Spleen (tissue), 11 donors: ENCODE measurements at regions not wholly inside any gene's neighbourhood (a gene's known extent, or its start where the extent isn't known, plus 50 kb on each side); places are given as distances from the start of the nearest gene placed in this dataset.

ENCODE experiments used
- DNase-seq: peaks from one replicate; pipeline ENCODE4 v3.0.0-alpha.2; 2020
- H3K27ac ChIP-seq, 8 donors: fragments of 200-600 bp; sonication (generic) in 7 of 8; 1 replicate in 4 of 8; 2 replicates in 4 of 8; pipeline versions ENCODE4 v1.5.0 to v1.8.0; 2016 to 2021; ENCODE audit warnings: inconsistent platforms in 4 of 8, mild to moderate bottlenecking in 4 of 8, moderate library complexity in 1 of 8
- H3K27me3 ChIP-seq, 7 donors: fragments of 200-600 bp; sonication (generic) in 6 of 7; replicated peaks in 1 of 7; 1 replicate in 4 of 7; 2 replicates in 3 of 7; pipeline versions ENCODE4 v1.5.0 to v1.8.0; 2016 to 2021; ENCODE audit warnings: inconsistent platforms in 3 of 7, mild to moderate bottlenecking in 1 of 7
- H3K36me3 ChIP-seq, 6 donors: fragments of 200-600 bp; sonication (generic) in 5 of 6; 1 replicate in 4 of 6; 2 replicates in 2 of 6; pipeline versions ENCODE4 v1.5.0 to v1.8.0; 2016 to 2021; ENCODE audit warnings: inconsistent platforms in 2 of 6
- H3K4me1 ChIP-seq, 6 donors: fragments of 200-600 bp; sonication (generic) in 5 of 6; 1 replicate in 3 of 6; 2 replicates in 3 of 6; pipeline versions ENCODE4 v1.5.0 to v1.8.0; 2016 to 2021; ENCODE audit warnings: inconsistent platforms in 3 of 6
- H3K4me3 ChIP-seq, 8 donors: fragments of 200-600 bp; sonication (generic) in 7 of 8; 1 replicate in 4 of 8; 2 replicates in 4 of 8; pipeline versions ENCODE4 v1.5.0 to v1.8.0; 2016 to 2021; ENCODE audit warnings: inconsistent platforms in 4 of 8, mild to moderate bottlenecking in 4 of 8, moderate library complexity in 2 of 8
- H3K9me3 ChIP-seq, 8 donors: fragments of 200-600 bp; sonication (generic) in 7 of 8; 1 replicate in 4 of 8; 2 replicates in 4 of 8; pipeline versions ENCODE4 v1.5.0 to v1.8.0; 2016 to 2021; ENCODE audit warnings: inconsistent platforms in 4 of 8
- POLR2A ChIP-seq, 3 donors: fragments of 450-650 bp; IDR thresholded peaks; one replicate each; pipeline ENCODE4 v1.5.1; 2017; ENCODE audit warnings: antibody characterized with exemption in 3 of 3, mild to moderate bottlenecking in 1 of 3
- POLR2AphosphoS5 ChIP-seq, 3 donors: sonication (generic); formaldehyde crosslinking; IDR thresholded peaks; one replicate each; pipeline ENCODE4 v1.5.1; 2017; ENCODE audit warnings: antibody characterized with exemption in 3 of 3
- WGBS, 5 donors: extraction: QIAGEN DNeasy Blood & Tissue Kit in 3 of 5; methylation state at CpG; one replicate each; pipeline versions ENCODE4 v1.1.5 to v1.1.7; 2013 to 2018; 5-methylcytosine and 5-hydroxymethylcytosine counted together
- intact Hi-C: fragments of 100-400 bp; cut with DNase I; formaldehyde crosslinking; loops from one replicate; pipeline ENCODE4 v1.15.0; 2023; ENCODE audit warnings: low total_unique reads
- TF ChIP-seq, protein P1 (sequence below), 11 experiments: fragments of 200-600 bp in 7 of 11; fragments of 450-650 bp in 4 of 11; sonication (generic) in 4 of 11; IDR thresholded peaks in 8 of 11; conservative IDR thresholded peaks in 3 of 11; 1 replicate in 7 of 11; 2 replicates in 4 of 11; pipeline versions ENCODE4 v1.4.0 to v1.8.0; 2016 to 2021; ENCODE audit warnings: antibody characterized with exemption in 11 of 11, inconsistent platforms in 4 of 11, mild to moderate bottlenecking in 1 of 11
- donor health status: healthy with polysubstance abuse.
- donor health status: DM: no; HTN: no; CAD: no; lungs with moderate emphysema.
- donor health status: DM: no; HTN: no; CAD: no.
- donor health status: Bipolar disorder and iron deficiency.
- donor health status: healthy.
- donor health status: DM: no; HTN: no; CAD: no.
- donor health status: DM: yes; HTN: yes; CAD: no.

DNA sequence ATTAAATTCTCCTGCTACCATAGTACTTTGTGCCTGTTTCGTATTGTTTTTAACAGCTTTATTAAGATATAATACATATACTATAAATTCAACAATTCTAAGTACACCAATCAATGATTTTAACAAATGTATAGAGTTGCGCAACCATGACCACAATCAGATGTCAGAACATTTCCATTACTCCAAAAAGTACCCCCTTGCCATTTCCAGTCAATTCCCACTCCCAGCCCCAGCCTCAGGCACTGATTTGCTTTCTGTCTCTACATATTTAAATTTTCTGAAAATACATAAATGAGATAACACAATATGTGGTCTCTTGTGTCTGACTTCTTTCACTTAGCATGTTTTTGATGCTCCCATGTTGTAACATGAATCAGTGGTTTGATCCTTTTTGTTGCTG is 193.9 kb downstream of the FIGN start:
- no peaks in the 10 kb centered on the region for H3K36me3 ChIP-seq
- H3K4me1 ChIP-seq: no peaks in the 10 kb centered on the region
- TF ChIP-seq, protein P1, sequence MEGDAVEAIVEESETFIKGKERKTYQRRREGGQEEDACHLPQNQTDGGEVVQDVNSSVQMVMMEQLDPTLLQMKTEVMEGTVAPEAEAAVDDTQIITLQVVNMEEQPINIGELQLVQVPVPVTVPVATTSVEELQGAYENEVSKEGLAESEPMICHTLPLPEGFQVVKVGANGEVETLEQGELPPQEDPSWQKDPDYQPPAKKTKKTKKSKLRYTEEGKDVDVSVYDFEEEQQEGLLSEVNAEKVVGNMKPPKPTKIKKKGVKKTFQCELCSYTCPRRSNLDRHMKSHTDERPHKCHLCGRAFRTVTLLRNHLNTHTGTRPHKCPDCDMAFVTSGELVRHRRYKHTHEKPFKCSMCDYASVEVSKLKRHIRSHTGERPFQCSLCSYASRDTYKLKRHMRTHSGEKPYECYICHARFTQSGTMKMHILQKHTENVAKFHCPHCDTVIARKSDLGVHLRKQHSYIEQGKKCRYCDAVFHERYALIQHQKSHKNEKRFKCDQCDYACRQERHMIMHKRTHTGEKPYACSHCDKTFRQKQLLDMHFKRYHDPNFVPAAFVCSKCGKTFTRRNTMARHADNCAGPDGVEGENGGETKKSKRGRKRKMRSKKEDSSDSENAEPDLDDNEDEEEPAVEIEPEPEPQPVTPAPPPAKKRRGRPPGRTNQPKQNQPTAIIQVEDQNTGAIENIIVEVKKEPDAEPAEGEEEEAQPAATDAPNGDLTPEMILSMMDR (IDR thresholded peaks at IDR 0.05 in 8 of 11, conservative IDR thresholded peaks at IDR 0.05 in 3 of 11): no peak
- TF ChIP-seq POLR2AphosphoS5 (IDR thresholded peaks at IDR 0.05) (no peak), POLR2A (IDR thresholded peaks at IDR 0.05) (no peak)
- DNase-seq: no peak
- intact Hi-C loops: no loop called here
- H3K27me3 ChIP-seq: no peaks in the 10 kb centered on the region
- H3K27ac ChIP-seq: no peak overlapping the region
- no peak overlapping the region for H3K4me3 ChIP-seq
- WGBS, 5 donors: 85 to 94% (median 93%) methylated on average over 2 of the region's 2 CpGs
- peaks cover 0 to 5% (median 0%) of the 10 kb centered on the region in 8 donors for H3K9me3 ChIP-seq

DNA sequence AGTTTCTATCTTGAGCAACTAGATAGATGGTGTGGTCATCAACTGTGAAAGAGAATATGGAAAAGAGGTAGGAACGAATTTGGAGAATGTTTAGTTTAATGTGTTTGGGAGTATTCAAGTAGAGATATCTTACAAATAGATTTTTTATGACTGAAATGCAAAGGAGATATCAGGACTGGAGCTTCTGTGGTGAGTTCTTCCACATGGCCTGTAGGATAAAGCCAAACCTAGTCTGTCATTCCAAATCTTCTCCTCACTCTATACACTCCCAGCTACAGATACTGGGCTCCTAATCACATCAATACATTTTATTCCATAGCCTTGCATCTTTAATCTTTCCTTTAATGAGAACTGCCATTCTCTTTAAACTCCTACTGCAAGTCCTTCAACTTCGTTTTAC is 194.3 kb downstream of the FIGN start:
- no peak for TF ChIP-seq POLR2AphosphoS5 (IDR thresholded peaks at IDR 0.05)
- Histone ChIP-seq H3K4me3 (no peak overlapping the region), H3K36me3 (no peaks in the 10 kb centered on the region), H3K27me3 (no peaks in the 10 kb centered on the region), H3K4me1 (no peaks in the 10 kb centered on the region), H3K27ac (no peak overlapping the region), H3K9me3 (peaks cover 0 to under 1% (median 0%) of the 10 kb centered on the region in 8 donors)
- intact Hi-C loops: no loop called here
- DNase-seq: no peak
- 67 to 83% (median 76%) methylated on average over 2 of the region's 2 CpGs for WGBS, 5 donors

DNA sequence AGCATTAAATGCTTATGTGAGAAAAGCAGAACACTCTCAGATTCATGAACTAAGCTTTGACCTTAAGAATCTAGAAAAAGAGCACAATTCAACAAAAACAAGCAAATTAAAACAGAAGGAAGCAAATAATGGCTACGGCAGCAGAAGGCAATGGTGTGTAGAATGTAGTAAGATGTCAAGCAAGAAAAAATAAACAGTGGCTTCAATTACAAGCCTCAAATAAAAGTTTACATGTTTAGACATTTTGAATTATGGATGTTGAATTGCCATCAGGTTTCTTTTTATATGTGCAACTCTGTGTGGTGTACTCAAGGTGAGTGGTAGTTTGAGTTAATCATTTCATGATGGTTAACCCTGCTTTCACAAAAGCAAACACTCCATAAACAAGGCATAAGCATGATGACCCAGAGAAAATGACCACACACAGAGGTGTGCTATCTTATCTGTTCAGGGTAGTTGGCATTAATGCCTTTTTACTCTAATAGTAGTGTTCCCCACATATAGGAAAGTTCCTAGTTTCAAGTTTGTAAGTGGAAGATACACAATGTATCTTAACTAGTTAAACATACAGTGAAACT is 207.1 kb downstream of the FIGN start:
- no peaks in the 10 kb centered on the region for H3K4me1 ChIP-seq
- H3K27me3 ChIP-seq: no peaks in the 10 kb centered on the region
- 89 to 94% (median 91%) methylated on average over 1 of the region's 1 CpG for WGBS, 5 donors
- no peak for TF ChIP-seq POLR2A (IDR thresholded peaks at IDR 0.05)
- H3K4me3 ChIP-seq: no peak overlapping the region
- peaks cover 0 to 17% (median 11%) of the 10 kb centered on the region in 8 donors for H3K9me3 ChIP-seq
- DNase-seq: no peak
- H3K36me3 ChIP-seq: no peaks in the 10 kb centered on the region
- intact Hi-C loops: no loop called here
- no peak overlapping the region for H3K27ac ChIP-seq

DNA sequence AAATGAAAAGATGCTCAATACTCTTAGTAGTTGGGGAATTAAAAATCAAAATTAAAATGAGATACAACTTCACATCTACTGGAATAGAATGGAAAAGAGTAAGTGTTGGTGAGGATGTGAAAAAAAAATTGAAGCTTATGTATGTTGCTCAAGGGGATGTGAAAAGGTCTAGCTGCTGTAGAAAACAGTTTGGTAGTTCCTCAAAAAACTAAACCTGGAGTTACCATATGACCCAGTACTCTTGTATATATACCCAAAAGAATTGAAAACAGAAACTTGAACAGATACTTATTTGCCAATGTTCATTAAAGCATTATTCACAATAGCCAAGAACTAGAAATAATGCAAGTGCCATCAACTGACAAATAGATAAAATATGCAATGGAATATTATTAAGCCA is 208.4 kb downstream of the FIGN start:
- TF ChIP-seq, protein P1 (IDR thresholded peaks at IDR 0.05 in 8 of 11, conservative IDR thresholded peaks at IDR 0.05 in 3 of 11): no peak
- TF ChIP-seq POLR2A (IDR thresholded peaks at IDR 0.05) (no peak), POLR2AphosphoS5 (IDR thresholded peaks at IDR 0.05) (no peak)

DNA sequence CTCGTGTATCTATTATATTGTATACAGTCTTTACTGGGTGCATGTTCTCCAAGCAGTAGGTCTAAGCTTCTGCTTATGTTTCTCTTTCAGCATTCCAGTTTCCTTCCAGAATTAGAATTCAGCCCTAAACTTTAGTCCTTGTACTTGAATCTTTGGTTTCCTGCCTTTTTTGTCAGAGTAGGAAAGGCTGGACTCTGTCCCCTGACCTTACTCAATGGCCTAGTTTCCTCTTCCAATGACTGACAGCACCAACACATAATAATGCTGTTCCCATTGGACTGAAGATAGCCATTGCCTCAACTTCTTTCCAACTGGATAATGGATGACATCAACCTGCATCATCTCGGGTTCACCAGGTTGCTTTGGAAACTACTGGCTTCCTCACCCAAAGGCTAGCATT is 217.0 kb downstream of the FIGN start:
- H3K27ac ChIP-seq: peak overlapping the region in 1 of 8 donors; percentile 13
- DNase-seq: no peak
- H3K4me1 ChIP-seq: no peaks in the 10 kb centered on the region
- no peaks in the 10 kb centered on the region for H3K27me3 ChIP-seq
- H3K9me3 ChIP-seq: peaks cover 0 to 35% (median 25%) of the 10 kb centered on the region in 8 donors
- peak in 1 of 3 donors; percentile 33 for TF ChIP-seq POLR2AphosphoS5 (IDR thresholded peaks at IDR 0.05)
- TF ChIP-seq, protein P1 (IDR thresholded peaks at IDR 0.05 in 8 of 11, conservative IDR thresholded peaks at IDR 0.05 in 3 of 11): no peak
- WGBS, 5 donors: 53 to 75% (median 57%) methylated on average over 2 of the region's 2 CpGs
- no peaks in the 10 kb centered on the region for H3K36me3 ChIP-seq
- H3K4me3 ChIP-seq: no peak overlapping the region
- intact Hi-C loops: no loop called here

More for the DNA sequence above, 208.4 kb downstream of the FIGN start:
- no peaks in the 10 kb centered on the region for H3K4me1 ChIP-seq
- no peak for DNase-seq
- no peaks in the 10 kb centered on the region for H3K36me3 ChIP-seq
- no peak overlapping the region for H3K4me3 ChIP-seq
- H3K27ac ChIP-seq: no peak overlapping the region
- intact Hi-C loops: no loop called here
- H3K27me3 ChIP-seq: no peaks in the 10 kb centered on the region
- peaks cover 0 to 27% (median 23%) of the 10 kb centered on the region in 8 donors for H3K9me3 ChIP-seq
